GM18502 (cell line): ENCODE measurements at regions not wholly inside any gene's neighbourhood (a gene's known extent, or its start where the extent isn't known, plus 50 kb on each side); places are given as distances from the start of the nearest gene placed in this dataset.
"Not testable (repeated sequence)": the region's sequence is repeated elsewhere in the genome, so short reads cannot be mapped to it uniquely, and the experiment has no call there.

ENCODE experiments used
- ATAC-seq: cut with Tn5 transposase; IDR thresholded peaks from one replicate; pipeline ENCODE4 v1.9.1; 2021; ENCODE audit warnings: mild to moderate bottlenecking; ENCODE audit not compliant: unreplicated experiment, poor library complexity

DNA sequence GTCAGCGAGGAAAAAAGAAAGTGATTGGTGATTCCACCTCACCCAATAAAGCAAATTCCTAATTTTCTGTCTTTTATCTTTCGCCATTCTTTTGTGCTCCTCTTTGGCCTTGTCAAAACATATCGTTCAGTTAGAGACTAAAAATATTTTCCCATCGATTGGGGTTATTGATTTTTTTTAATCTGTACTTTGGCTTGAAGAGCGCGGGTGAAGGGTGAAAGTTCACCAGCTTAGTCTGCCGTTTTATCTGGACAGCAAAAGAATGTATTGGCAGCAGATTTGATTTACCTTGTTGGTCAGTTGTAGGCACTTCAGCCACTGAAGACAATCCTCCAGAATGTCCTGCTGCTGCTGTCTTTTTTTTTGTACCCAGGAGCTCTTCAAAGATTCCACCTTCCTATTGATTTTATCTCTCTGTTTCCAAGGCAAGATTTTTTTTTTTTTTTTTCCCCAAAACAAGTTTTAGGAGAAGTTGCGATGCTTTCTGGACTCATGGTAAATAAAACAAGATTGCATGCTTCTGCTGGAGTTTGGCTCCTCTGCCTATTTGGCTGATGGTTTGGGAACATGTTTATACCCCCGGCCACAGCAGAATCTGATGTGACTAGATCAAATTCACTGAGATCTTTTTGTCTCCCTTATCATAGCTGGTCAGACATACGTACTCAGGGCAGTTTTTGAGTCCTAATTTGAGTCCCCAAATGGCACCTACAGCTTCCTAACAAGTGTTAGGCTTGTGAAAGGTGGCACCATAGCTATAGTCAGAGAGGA is 269.3 kb upstream of the ONECUT1 start:
- no peak for ATAC-seq

DNA sequence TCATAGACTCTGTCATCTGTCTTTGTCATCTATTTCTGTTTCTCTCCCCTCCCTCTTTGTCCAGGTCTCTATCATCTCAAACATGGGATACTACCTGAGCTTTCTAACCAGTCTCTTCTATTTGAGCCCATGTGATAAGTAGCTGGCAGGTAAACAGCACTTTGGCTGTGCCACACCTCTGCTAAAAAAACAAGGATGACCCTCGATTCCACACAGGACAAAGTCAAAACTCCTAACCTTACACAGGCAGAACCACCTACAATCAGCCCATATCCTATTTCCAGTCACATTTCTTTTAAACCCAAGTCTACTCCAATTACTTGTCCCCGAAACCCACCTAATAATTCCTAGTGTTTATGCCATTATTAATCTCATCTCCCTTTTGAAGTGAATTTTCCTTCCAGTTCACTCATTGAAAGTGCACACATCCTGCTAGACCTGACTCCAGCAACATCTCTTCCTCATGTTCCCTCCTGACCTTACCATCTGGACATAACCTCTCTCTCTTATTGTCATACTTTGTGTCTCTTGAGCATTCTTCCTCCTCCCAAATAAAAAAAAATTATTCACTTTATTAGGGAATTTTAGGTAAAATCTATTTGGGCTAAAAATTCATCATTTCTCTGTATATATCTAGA is 256.1 kb upstream of the ONECUT1 start:
- no peak for ATAC-seq

DNA sequence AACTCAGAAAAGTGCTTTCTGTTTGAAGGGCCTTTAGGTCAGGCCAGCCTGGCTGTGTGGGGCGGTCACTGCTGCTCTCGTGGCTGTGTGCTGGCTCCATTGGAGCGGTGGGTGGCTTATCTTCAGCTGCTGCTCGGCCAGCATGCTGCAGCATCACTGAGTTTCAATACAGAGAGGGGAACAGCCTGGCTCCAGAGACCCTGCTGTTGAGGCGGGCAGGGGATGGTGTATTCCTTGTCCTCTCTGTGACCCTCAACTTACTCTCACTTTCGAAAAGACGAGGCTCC is 248.5 kb upstream of the ONECUT1 start:
- no peak for ATAC-seq

- ATAC-seq, result no peak
Observed at GRCh38 chr15:53037904-53038654, 247.9 kb upstream of the ONECUT1 start.

DNA sequence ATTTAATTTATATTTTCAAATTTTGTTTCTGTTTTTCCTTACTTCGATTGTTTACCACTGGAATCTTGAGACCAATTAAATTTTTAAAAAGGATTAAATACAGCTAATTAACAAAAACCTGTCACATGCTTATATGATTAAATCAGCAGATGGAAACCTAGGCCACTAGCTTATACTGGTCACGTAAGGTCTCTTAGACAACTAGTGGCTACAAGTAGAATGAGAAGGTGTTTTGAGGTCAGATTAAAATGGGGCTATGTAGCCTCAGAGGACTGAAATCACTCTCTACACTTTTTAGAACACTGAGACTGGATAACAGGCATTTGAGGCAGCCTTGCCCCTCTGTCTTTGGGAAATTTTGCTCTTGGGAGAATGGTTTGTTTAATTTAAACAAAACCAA is 246.5 kb upstream of the ONECUT1 start:
- ATAC-seq, result no peak

- no peak for ATAC-seq
Observed at GRCh38 chr15:53034767-53035245, 244.7 kb upstream of the ONECUT1 start.

DNA sequence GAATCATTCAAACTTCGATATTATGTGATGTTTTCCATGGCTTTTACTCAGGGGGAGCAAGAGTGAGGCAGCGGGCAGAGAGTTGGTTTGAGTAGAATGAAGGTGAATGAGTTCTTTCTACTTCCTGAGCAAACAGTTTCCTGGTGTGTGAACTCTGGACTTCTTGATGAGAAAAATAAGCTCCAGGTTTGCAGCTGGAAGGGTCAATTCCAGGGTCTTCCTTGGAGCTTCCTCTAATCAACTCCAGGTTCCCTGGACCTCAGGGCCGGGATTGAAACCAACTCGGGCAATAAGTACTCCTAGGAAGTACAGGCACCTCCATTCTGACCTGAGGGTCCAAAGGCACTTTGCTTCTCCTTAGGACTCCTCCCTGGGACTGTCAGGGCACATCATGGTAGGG is 243.6 kb upstream of the ONECUT1 start:
- ATAC-seq, result no peak

GRCh38 chr15:53031469-53031868 is 241.3 kb upstream of the ONECUT1 start:
- no peak for ATAC-seq

DNA sequence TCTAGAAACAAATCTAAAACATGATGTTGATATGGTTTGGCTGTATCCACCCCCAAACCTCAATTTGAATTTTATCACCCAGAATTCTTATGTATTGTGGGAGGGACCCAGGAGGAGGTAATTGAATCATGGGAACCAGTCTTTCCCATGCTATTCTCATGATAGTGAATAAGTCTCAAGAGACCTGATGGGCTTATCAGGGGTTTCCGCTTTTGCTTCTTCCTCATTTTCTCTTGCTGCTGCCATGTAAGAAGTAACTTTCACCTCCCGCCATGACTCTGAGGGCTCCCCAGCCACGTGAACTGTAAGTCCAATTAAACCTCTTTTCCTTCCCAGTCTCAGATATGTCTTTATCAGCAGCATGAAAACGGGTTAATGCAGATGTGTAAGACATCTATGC is 232.7 kb upstream of the ONECUT1 start:
- no peak for ATAC-seq

DNA sequence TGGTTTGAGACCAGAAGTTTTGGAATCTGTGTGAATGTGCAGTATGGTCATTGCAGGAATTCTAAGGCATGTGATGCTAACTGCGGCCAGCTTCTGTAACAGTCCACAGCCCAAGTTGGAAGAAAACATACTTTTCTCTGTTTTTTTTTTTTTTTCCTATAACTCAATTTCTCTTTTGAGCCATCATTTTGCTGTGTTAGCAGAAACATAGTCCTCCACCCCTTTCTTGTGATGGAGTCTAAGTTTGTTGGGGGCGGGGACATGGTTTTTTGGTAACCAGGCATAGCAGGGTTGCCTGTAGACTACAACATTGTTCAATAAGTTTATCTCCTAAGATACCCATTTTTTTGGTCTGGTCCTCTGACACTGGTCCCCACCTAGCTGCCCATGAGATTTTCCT is 223.2 kb upstream of the ONECUT1 start:
- no peak for ATAC-seq

- ATAC-seq, result not testable (repeated sequence)
Observed at GRCh38 chr15:53011779-53012178, 221.6 kb upstream of the ONECUT1 start.

- no peak for ATAC-seq
Observed at GRCh38 chr15:53009093-53009492, 219.0 kb upstream of the ONECUT1 start.

- no peak for ATAC-seq
Observed at GRCh38 chr15:53000409-53000808, 210.3 kb upstream of the ONECUT1 start.

DNA sequence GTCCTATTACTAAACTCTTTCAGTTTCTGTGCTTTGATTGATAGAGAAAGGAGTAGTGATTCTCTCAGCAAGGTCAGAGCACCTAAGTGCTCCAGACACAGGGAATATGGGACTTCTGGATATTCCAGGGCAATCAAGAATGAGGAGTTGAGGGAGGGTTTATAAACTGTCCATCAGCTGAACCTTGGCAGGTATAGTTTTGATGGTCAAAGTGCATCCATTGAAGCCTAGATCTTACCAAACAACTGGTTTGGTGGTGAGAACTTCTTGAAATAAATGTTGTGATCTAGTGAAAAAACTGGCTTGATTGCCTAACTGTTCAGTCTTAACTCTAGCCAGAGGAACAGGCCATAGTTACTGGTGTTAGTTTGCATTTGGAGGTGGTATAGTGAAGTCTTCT is 207.0 kb upstream of the ONECUT1 start:
- no peak for ATAC-seq

DNA sequence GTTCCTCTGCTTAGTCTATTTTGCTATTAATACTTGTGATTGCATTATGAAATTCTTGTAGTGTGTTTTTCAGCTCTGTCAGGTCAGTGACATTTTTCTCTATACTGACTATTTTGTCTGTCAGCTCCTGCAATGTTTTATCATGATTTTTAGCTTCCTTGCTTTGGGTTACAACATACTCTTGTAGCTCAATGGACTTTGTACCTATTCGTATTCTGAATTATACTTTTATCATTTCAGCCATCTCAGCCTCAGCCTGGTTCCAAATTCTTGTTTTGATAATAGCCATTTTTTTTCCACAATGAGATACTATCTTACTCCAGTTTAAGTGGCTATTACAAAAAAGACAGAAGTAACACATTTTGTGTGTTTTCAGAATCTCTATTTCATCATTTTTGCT is 204.2 kb upstream of the ONECUT1 start:
- no peak for ATAC-seq

DNA sequence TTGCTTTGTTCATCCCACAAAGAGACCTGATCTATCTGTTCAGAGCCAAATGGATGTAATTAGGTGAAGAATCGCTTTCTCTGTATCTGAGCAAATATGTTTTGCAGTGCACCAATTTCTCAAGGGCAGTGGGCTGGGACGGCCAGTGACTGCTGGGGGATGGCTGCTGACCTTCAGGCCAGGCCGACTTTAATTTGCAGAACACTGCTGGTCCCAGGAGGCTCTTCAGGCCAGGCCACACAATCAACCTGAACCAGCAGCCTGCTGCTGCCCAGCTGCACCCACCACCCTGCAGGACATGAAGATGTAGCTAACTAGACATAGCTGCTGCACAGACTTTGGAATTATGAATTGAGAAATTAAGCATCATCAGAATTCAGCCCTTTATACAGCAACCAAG is 194.4 kb upstream of the ONECUT1 start:
- no peak for ATAC-seq

- no peak for ATAC-seq
Observed at GRCh38 chr15:52980446-52980845, 190.3 kb upstream of the ONECUT1 start.

DNA sequence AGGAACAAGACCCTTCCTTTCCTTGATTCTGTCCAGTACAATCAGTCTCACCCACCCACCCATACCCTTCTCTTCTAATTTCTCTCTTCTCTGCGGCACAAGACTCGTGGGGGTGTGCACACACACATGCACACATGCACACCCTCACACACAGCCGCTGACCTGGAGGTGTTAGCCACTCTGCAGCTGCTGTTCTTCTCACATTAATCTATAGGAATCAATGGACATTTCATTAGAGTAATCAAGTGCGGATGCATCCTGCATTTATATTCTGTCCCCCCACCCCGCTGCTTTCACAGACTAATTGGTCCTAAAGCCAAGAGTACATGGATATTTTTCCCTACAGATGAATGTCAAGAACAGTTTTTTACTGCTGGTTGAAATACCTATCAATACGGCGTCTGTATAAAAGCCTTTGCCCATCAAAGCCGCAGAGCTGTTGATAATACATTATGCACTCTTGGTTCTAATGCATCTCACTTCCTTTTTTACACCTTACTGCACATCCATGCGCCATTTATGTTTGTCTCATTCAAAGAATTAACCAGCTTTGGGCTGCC is 186.5 kb upstream of the ONECUT1 start:
- ATAC-seq, result no peak

DNA sequence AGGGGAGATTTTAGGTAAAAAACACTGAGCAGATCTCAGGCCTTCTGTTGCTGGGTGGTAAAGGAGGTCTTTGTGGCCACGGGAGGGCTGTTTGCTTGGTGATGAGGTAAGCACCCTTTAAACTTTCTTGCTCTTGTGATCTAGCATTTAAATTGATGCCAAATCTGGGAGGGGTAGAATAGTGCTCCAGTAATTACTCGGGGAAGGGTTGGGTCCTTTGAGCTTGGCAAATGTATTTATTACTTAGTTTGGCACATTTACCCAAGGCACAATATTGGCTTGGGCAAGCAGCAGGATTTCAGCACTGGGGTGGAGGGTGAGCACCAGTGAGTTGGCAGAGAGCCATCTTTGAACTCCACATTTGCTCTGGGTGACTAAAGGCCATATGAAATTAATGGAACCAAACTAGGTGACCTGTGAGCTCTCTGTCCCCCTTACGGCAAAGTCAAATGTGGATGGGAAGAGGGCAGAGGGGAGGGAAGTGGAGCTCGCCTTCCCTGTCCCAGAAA is 185.9 kb upstream of the ONECUT1 start:
- no peak for ATAC-seq

DNA sequence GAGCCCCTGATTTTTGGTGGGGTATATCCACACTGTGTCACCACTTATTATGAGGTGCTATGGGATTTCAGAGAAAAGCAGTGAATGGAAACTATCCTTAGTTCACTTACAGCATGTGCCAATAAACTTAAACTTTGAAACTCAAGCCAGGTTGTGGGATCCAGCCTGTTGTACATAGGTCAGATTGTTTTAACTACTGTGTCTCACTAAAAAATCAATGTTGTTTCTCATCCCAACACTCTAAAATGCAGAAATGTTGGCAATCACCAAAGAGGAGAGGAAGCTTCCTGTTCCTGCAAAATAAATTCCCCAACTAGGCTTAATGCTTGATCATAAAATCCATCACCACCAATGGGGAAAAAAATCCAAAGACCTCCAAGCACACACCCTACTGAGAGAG is 173.7 kb upstream of the ONECUT1 start:
- no peak for ATAC-seq

DNA sequence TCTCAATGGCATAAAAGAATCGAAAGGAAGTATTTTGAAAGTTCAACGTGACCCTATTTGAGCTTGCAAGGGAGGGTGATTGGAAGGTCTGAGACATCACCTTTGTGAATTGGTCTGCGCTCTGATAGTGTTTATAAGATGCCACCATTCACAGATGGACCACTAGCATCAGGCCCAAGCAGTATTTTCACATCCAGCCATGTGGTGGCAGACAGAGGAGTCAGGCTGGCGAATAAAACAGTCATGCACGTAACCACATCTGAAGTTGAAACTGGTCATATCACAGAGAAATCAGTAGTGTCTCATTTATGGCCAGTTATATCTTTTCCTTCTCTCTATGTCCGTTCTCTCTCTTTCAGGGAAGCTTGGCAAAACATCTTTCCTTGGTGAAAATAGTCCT is 170.1 kb upstream of the ONECUT1 start:
- ATAC-seq, result no peak
